ENCODE measurements at regions not wholly inside any gene's neighbourhood (a gene's known extent, or its start where the extent isn't known, plus 50 kb on each side); places are given as distances from the start of the nearest gene placed in this dataset.
"Not testable (repeated sequence)": the region's sequence is repeated elsewhere in the genome, so short reads cannot be mapped to it uniquely, and the experiment has no call there.

GRCh38 chr13:79846386-79846785, 365.4 kb downstream of the NDFIP2 start:
- in situ Hi-C loops (cut with HindIII; ENCODE audit: low sequenced_read_pairs): no loop called here

GRCh38 chr13:79837741-79838450, 356.9 kb downstream of the NDFIP2 start:
- in situ Hi-C loops (cut with HindIII; ENCODE audit: low sequenced_read_pairs): no loop called here

GRCh38 chr13:79836121-79836520, 355.2 kb downstream of the NDFIP2 start:
- in situ Hi-C loops (cut with HindIII; ENCODE audit: low sequenced_read_pairs): not testable (repeated sequence)

GRCh38 chr13:79834876-79835275, 353.9 kb downstream of the NDFIP2 start:
- in situ Hi-C loops (cut with HindIII; ENCODE audit: low sequenced_read_pairs): no loop called here

GRCh38 chr13:79833991-79834390, 353.0 kb downstream of the NDFIP2 start:
- in situ Hi-C loops (cut with HindIII; ENCODE audit: low sequenced_read_pairs): no loop called here

GRCh38 chr13:79831556-79831955, 350.6 kb downstream of the NDFIP2 start:
- in situ Hi-C loops (cut with HindIII; ENCODE audit: low sequenced_read_pairs): no loop called here

- in situ Hi-C loops (cut with HindIII; ENCODE audit: low sequenced_read_pairs): no loop called here
Measured at GRCh38 chr13:79830945-79831344, 350.0 kb downstream of the NDFIP2 start.

- in situ Hi-C loops (cut with HindIII; ENCODE audit: low sequenced_read_pairs): no loop called here
Measured at GRCh38 chr13:79830426-79830825, 349.5 kb downstream of the NDFIP2 start.

GRCh38 chr13:79829880-79830279, 348.9 kb downstream of the NDFIP2 start:
- in situ Hi-C loops (cut with HindIII; ENCODE audit: low sequenced_read_pairs): no loop called here

- in situ Hi-C loops (cut with HindIII; ENCODE audit: low sequenced_read_pairs): no loop called here
Measured at GRCh38 chr13:79825959-79826358, 345.0 kb downstream of the NDFIP2 start.

- in situ Hi-C loops (cut with HindIII; ENCODE audit: low sequenced_read_pairs): no loop called here
Measured at GRCh38 chr13:79815041-79815440, 334.1 kb downstream of the NDFIP2 start.

GRCh38 chr13:79812070-79812850, 331.3 kb downstream of the NDFIP2 start:
- in situ Hi-C loops (cut with HindIII; ENCODE audit: low sequenced_read_pairs): no loop called here

GRCh38 chr13:79811170-79811569, 330.2 kb downstream of the NDFIP2 start:
- in situ Hi-C loops (cut with HindIII; ENCODE audit: low sequenced_read_pairs): no loop called here

GRCh38 chr13:79810669-79811068, 329.7 kb downstream of the NDFIP2 start:
- in situ Hi-C loops (cut with HindIII; ENCODE audit: low sequenced_read_pairs): no loop called here

GRCh38 chr13:79810018-79810417, 329.1 kb downstream of the NDFIP2 start:
- in situ Hi-C loops (cut with HindIII; ENCODE audit: low sequenced_read_pairs): no loop called here

GRCh38 chr13:79808475-79808874, 327.5 kb downstream of the NDFIP2 start:
- in situ Hi-C loops (cut with HindIII; ENCODE audit: low sequenced_read_pairs): no loop called here

- in situ Hi-C loops (cut with HindIII; ENCODE audit: low sequenced_read_pairs): no loop called here
Measured at GRCh38 chr13:79807554-79807953, 326.6 kb downstream of the NDFIP2 start.

GRCh38 chr13:79806821-79807220, 325.9 kb downstream of the NDFIP2 start:
- in situ Hi-C loops (cut with HindIII; ENCODE audit: low sequenced_read_pairs): no loop called here

- in situ Hi-C loops (cut with HindIII; ENCODE audit: low sequenced_read_pairs): no loop called here
Measured at GRCh38 chr13:79805317-79805716, 324.4 kb downstream of the NDFIP2 start.

- in situ Hi-C loops (cut with HindIII; ENCODE audit: low sequenced_read_pairs): no loop called here
Measured at GRCh38 chr13:79803989-79804388, 323.0 kb downstream of the NDFIP2 start.

GRCh38 chr13:79803296-79803695, 322.3 kb downstream of the NDFIP2 start:
- in situ Hi-C loops (cut with HindIII; ENCODE audit: low sequenced_read_pairs): no loop called here

- in situ Hi-C loops (cut with HindIII; ENCODE audit: low sequenced_read_pairs): no loop called here
Measured at GRCh38 chr13:79802389-79803085, 321.6 kb downstream of the NDFIP2 start.
